ENCODE measurements at regions not wholly inside any gene's neighbourhood (a gene's known extent, or its start where the extent isn't known, plus 50 kb on each side); places are given as distances from the start of the nearest gene placed in this dataset.

- no peak overlapping the region for H3K9ac ChIP-seq (ENCODE audit: low read length)
- H3K4me3 ChIP-seq (ENCODE audit: low read depth in 1 of 2, low read length in 2 of 2), result no peak overlapping the region
- no peak overlapping the region for H3K27ac ChIP-seq (ENCODE audit: low read depth, low read length)
- H3K27me3 ChIP-seq (ENCODE audit: control insufficient read depth in 1 of 2, insufficient read depth in 2 of 2, low read length in 2 of 2), result no peaks in the 10 kb centered on the region
- peaks cover 7% of the 10 kb centered on the region for H3K4me1 ChIP-seq (ENCODE audit: insufficient read depth, low read length)
- H3K9me3 ChIP-seq (ENCODE audit: low read length), result no peaks in the 10 kb centered on the region
- H3K36me3 ChIP-seq (ENCODE audit: insufficient read depth, low read length), result no peaks in the 10 kb centered on the region
These were observed 465.6 kb downstream of the ADGRL2 start for GRCh38 chr1:82266351-82266750.

DNA sequence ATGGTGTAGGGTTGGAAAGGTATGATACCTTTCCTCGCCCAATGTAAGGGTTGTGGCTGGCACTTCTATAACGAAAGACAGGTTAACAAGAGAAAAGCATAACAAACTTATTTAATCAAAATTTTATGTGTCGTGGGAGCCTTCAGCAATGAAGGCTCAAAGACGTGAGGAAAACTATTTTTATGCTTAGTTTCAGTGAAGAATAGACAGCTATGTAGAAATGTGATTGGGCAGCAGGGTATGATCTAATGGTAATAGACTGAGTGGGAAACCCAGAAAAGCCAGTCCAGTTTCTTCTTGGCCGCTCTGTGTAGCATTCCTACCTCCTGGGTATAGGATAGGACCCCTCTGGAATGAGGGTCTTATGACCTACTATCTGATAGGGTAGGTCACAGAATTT, 464.7 kb downstream of the ADGRL2 start:
- no peak overlapping the region for H3K4me3 ChIP-seq (ENCODE audit: low read depth in 1 of 2, low read length in 2 of 2)

DNA sequence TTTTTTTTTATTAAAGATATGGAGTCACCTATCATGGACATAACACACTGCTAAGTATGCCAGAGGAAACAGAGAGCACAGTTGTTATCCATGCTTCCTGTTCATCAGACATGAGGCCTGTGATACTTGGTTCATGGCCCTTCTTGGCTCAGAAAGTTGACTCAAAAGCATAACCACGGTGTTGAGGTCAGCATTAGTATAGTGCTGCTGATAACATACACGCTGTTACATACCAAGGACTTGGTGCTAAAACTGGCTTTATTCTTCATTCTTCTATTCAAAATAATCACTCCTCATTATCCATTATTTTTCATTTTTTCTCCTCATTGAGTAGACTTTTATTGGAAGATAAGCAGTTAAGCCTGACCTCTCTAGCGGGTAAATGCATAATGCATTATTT, 464.1 kb downstream of the ADGRL2 start:
- Histone ChIP-seq H3K27ac (ENCODE audit: low read depth, low read length) (no peak overlapping the region), H3K36me3 (ENCODE audit: insufficient read depth, low read length) (no peaks in the 10 kb centered on the region), H3K4me3 (ENCODE audit: low read depth in 1 of 2, low read length in 2 of 2) (no peak overlapping the region), H3K4me1 (ENCODE audit: insufficient read depth, low read length) (peaks cover 7% of the 10 kb centered on the region), H3K9ac (ENCODE audit: low read length) (no peak overlapping the region), H3K9me3 (ENCODE audit: low read length) (no peaks in the 10 kb centered on the region), H3K27me3 (ENCODE audit: control insufficient read depth in 1 of 2, insufficient read depth in 2 of 2, low read length in 2 of 2) (no peaks in the 10 kb centered on the region)

More for the DNA sequence above, 464.7 kb downstream of the ADGRL2 start:
- no peaks in the 10 kb centered on the region for H3K27me3 ChIP-seq (ENCODE audit: control insufficient read depth in 1 of 2, insufficient read depth in 2 of 2, low read length in 2 of 2)
- peaks cover 7% of the 10 kb centered on the region for H3K4me1 ChIP-seq (ENCODE audit: insufficient read depth, low read length)
- no peak overlapping the region for H3K9ac ChIP-seq (ENCODE audit: low read length)
- H3K36me3 ChIP-seq (ENCODE audit: insufficient read depth, low read length), result no peaks in the 10 kb centered on the region
- H3K9me3 ChIP-seq (ENCODE audit: low read length), result no peaks in the 10 kb centered on the region
- no peak overlapping the region for H3K27ac ChIP-seq (ENCODE audit: low read depth, low read length)

DNA sequence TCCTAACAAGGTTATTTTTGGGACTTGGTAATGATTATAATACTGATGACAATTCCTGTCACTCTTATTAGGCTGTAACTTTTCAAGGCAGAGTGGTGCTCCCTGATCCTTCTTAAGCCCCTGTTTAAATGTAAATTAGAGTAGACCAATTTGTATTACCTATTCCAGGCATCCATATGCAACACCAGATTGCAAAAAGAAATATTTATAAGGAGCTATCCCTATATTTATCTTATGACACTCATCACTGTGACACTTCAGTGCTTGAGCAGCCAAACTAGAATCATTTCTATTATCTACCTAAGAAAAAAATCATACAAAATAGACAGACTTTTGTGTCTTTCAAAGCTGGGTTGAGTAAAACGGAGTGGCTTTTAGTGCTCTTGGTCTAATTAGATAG, 462.7 kb downstream of the ADGRL2 start:
- no peaks in the 10 kb centered on the region for H3K4me1 ChIP-seq (ENCODE audit: insufficient read depth, low read length)
- H3K9me3 ChIP-seq (ENCODE audit: low read length), result no peaks in the 10 kb centered on the region
- no peak overlapping the region for H3K27ac ChIP-seq (ENCODE audit: low read depth, low read length)
- H3K27me3 ChIP-seq (ENCODE audit: control insufficient read depth in 1 of 2, insufficient read depth in 2 of 2, low read length in 2 of 2), result no peaks in the 10 kb centered on the region
- H3K36me3 ChIP-seq (ENCODE audit: insufficient read depth, low read length), result no peaks in the 10 kb centered on the region
- H3K4me3 ChIP-seq (ENCODE audit: low read depth in 1 of 2, low read length in 2 of 2), result no peak overlapping the region
- no peak overlapping the region for H3K9ac ChIP-seq (ENCODE audit: low read length)

GRCh38 chr1:82260666-82261065, 459.9 kb downstream of the ADGRL2 start:
- Histone ChIP-seq H3K4me3 (ENCODE audit: low read depth in 1 of 2, low read length in 2 of 2) (no peak overlapping the region), H3K4me1 (ENCODE audit: insufficient read depth, low read length) (no peaks in the 10 kb centered on the region), H3K9me3 (ENCODE audit: low read length) (no peaks in the 10 kb centered on the region)

GRCh38 chr1:82260051-82260450, 459.3 kb downstream of the ADGRL2 start:
- Histone ChIP-seq H3K9me3 (ENCODE audit: low read length) (no peaks in the 10 kb centered on the region), H3K27me3 (ENCODE audit: control insufficient read depth in 1 of 2, insufficient read depth in 2 of 2, low read length in 2 of 2) (no peaks in the 10 kb centered on the region), H3K36me3 (ENCODE audit: insufficient read depth, low read length) (no peaks in the 10 kb centered on the region)

More at GRCh38 chr1:82260666-82261065, 459.9 kb downstream of the ADGRL2 start:
- Histone ChIP-seq H3K36me3 (ENCODE audit: insufficient read depth, low read length) (no peaks in the 10 kb centered on the region), H3K9ac (ENCODE audit: low read length) (no peak overlapping the region), H3K27me3 (ENCODE audit: control insufficient read depth in 1 of 2, insufficient read depth in 2 of 2, low read length in 2 of 2) (no peaks in the 10 kb centered on the region), H3K27ac (ENCODE audit: low read depth, low read length) (no peak overlapping the region)

DNA sequence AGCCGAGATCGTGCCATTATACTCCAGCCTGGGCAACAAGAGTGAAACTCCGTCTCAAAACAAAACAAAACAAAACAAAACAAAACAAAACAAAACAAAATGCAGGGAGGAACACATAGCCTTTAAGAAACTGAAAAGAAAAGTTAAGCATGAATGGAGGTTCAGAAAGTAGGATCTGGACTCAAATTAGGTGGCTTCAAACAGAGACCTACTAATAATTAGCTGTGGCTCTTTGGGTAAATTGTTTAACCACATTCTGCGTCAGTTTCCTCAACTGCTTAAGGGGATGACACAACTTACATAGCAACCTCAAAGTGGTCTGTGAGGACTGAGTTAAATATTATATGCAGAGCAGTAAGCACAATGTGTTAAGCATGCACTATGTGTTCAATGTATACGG, 458.2 kb downstream of the ADGRL2 start:
- Histone ChIP-seq H3K4me3 (ENCODE audit: low read depth in 1 of 2, low read length in 2 of 2) (no peak overlapping the region), H3K27me3 (ENCODE audit: control insufficient read depth in 1 of 2, insufficient read depth in 2 of 2, low read length in 2 of 2) (no peaks in the 10 kb centered on the region), H3K27ac (ENCODE audit: low read depth, low read length) (no peak overlapping the region), H3K9me3 (ENCODE audit: low read length) (no peaks in the 10 kb centered on the region), H3K9ac (ENCODE audit: low read length) (no peak overlapping the region), H3K36me3 (ENCODE audit: insufficient read depth, low read length) (no peaks in the 10 kb centered on the region), H3K4me1 (ENCODE audit: insufficient read depth, low read length) (no peaks in the 10 kb centered on the region)

More at GRCh38 chr1:82260051-82260450, 459.3 kb downstream of the ADGRL2 start:
- Histone ChIP-seq H3K4me3 (ENCODE audit: low read depth in 1 of 2, low read length in 2 of 2) (no peak overlapping the region), H3K9ac (ENCODE audit: low read length) (no peak overlapping the region), H3K4me1 (ENCODE audit: insufficient read depth, low read length) (no peaks in the 10 kb centered on the region), H3K27ac (ENCODE audit: low read depth, low read length) (no peak overlapping the region)

- Histone ChIP-seq H3K9ac (ENCODE audit: low read length) (no peak overlapping the region), H3K9me3 (ENCODE audit: low read length) (no peaks in the 10 kb centered on the region), H3K36me3 (ENCODE audit: insufficient read depth, low read length) (no peaks in the 10 kb centered on the region), H3K27me3 (ENCODE audit: control insufficient read depth in 1 of 2, insufficient read depth in 2 of 2, low read length in 2 of 2) (no peaks in the 10 kb centered on the region), H3K4me1 (ENCODE audit: insufficient read depth, low read length) (no peaks in the 10 kb centered on the region), H3K4me3 (ENCODE audit: low read depth in 1 of 2, low read length in 2 of 2) (no peak overlapping the region), H3K27ac (ENCODE audit: low read depth, low read length) (no peak overlapping the region)
These were observed 445.3 kb downstream of the ADGRL2 start for GRCh38 chr1:82246050-82246449.

DNA sequence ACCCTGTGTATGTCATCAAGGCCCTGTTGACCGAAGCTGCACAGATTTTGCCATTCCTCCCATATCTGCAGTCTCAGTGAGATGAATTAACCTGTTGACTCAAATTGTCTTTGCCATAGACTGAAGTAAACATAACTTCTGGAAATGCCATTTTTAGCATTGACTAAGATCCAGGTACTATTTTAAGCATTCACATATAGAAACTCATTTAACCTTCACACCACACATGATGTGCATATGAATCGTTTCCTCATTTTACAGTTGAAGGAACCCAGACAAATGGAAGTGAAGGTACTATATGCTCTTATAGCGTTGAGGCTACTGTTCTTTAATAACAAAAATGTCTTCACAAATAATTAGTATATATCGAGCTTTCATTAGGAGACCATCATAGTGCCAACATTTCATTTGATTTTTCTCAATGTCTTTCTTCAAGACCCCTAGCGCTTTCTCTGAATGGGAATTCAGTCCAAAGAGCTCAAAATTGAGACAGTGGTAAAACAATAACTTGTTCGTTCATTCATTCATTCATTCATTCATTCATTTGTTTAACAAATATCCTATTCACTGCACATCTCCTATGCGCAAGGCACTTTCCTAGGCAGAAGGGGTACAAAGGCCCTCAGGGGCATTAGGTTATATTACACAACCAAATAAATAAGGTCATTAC, 444.7 kb downstream of the ADGRL2 start:
- no peaks in the 10 kb centered on the region for H3K27me3 ChIP-seq (ENCODE audit: control insufficient read depth in 1 of 2, insufficient read depth in 2 of 2, low read length in 2 of 2)
- no peaks in the 10 kb centered on the region for H3K9me3 ChIP-seq (ENCODE audit: low read length)
- no peaks in the 10 kb centered on the region for H3K4me1 ChIP-seq (ENCODE audit: insufficient read depth, low read length)
- H3K27ac ChIP-seq (ENCODE audit: low read depth, low read length), result no peak overlapping the region
- H3K36me3 ChIP-seq (ENCODE audit: insufficient read depth, low read length), result no peaks in the 10 kb centered on the region
- no peak overlapping the region for H3K4me3 ChIP-seq (ENCODE audit: low read depth in 1 of 2, low read length in 2 of 2)
- no peak overlapping the region for H3K9ac ChIP-seq (ENCODE audit: low read length)

DNA sequence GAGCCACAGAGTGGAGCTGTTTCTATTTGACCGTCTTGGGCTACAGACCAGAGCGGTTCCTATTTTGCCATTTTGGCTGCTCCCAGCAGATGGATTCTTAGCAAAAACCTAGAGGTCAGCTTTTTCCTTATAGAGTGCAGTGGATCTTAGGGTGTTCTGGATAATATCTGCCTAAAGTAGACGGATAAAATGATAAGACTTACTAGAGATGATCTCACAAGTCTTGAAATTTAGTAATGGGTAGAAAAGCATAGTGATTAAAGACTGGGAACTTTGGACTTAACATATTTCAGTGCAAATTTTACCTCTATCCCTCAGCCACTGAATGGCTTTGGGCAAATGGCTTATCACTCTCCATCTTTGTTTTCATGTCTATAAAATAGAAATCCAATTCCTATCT, 439.8 kb downstream of the ADGRL2 start:
- H3K36me3 ChIP-seq (ENCODE audit: insufficient read depth, low read length), result no peaks in the 10 kb centered on the region
- no peak overlapping the region for H3K4me3 ChIP-seq (ENCODE audit: low read depth in 1 of 2, low read length in 2 of 2)
- no peaks in the 10 kb centered on the region for H3K27me3 ChIP-seq (ENCODE audit: control insufficient read depth in 1 of 2, insufficient read depth in 2 of 2, low read length in 2 of 2)
- H3K27ac ChIP-seq (ENCODE audit: low read depth, low read length), result no peak overlapping the region
- no peaks in the 10 kb centered on the region for H3K4me1 ChIP-seq (ENCODE audit: insufficient read depth, low read length)
- no peaks in the 10 kb centered on the region for H3K9me3 ChIP-seq (ENCODE audit: low read length)
- H3K9ac ChIP-seq (ENCODE audit: low read length), result no peak overlapping the region

GRCh38 chr1:82230667-82231066, 429.9 kb downstream of the ADGRL2 start:
- H3K4me1 ChIP-seq (ENCODE audit: insufficient read depth, low read length), result no peaks in the 10 kb centered on the region
- H3K9me3 ChIP-seq (ENCODE audit: low read length), result no peaks in the 10 kb centered on the region
- no peaks in the 10 kb centered on the region for H3K27me3 ChIP-seq (ENCODE audit: control insufficient read depth in 1 of 2, insufficient read depth in 2 of 2, low read length in 2 of 2)
- H3K27ac ChIP-seq (ENCODE audit: low read depth, low read length), result no peak overlapping the region
- no peak overlapping the region for H3K4me3 ChIP-seq (ENCODE audit: low read depth in 1 of 2, low read length in 2 of 2)
- no peaks in the 10 kb centered on the region for H3K36me3 ChIP-seq (ENCODE audit: insufficient read depth, low read length)
- H3K9ac ChIP-seq (ENCODE audit: low read length), result no peak overlapping the region

Data from muscle layer of colon (tissue), 2 donors.